ENCODE measurements at regions not wholly inside any gene's neighbourhood (a gene's known extent, or its start where the extent isn't known, plus 50 kb on each side); places are given as distances from the start of the nearest gene placed in this dataset.

GRCh38 chr2:219777388-219777787, 150.0 kb downstream of the SLC4A3 start:
- TF ChIP-seq, protein P1, sequence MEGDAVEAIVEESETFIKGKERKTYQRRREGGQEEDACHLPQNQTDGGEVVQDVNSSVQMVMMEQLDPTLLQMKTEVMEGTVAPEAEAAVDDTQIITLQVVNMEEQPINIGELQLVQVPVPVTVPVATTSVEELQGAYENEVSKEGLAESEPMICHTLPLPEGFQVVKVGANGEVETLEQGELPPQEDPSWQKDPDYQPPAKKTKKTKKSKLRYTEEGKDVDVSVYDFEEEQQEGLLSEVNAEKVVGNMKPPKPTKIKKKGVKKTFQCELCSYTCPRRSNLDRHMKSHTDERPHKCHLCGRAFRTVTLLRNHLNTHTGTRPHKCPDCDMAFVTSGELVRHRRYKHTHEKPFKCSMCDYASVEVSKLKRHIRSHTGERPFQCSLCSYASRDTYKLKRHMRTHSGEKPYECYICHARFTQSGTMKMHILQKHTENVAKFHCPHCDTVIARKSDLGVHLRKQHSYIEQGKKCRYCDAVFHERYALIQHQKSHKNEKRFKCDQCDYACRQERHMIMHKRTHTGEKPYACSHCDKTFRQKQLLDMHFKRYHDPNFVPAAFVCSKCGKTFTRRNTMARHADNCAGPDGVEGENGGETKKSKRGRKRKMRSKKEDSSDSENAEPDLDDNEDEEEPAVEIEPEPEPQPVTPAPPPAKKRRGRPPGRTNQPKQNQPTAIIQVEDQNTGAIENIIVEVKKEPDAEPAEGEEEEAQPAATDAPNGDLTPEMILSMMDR (IDR thresholded peaks at IDR 0.05), result no peak
- TF ChIP-seq POLR2A (IDR thresholded peaks at IDR 0.05) (no peak), POLR2AphosphoS5 (IDR thresholded peaks at IDR 0.05; ENCODE audit: insufficient read depth in 1 of 2, low read depth in 1 of 2) (no peak)
